Neural progenitor cell (in vitro differentiated cells): ENCODE measurements at regions not wholly inside any gene's neighbourhood (a gene's known extent, or its start where the extent isn't known, plus 50 kb on each side); places are given as distances from the start of the nearest gene placed in this dataset.

Experiments used
- DNase-seq: peaks from one replicate; pipeline ENCODE4 v3.0.0-alpha.2; 2016; ENCODE audit warnings: low spot score
- H2AFZ ChIP-seq: fragments of 200-600 bp; sonication (generic); replicated peaks from 2 replicates; pipeline ENCODE4 v1.6.1; 2016; ENCODE audit warnings: antibody characterized with exemption
- H3F3A ChIP-seq: fragments of 200-600 bp; sonication (generic); 2 replicates; pipeline ENCODE4 v1.6.1; 2016; ENCODE audit warnings: antibody characterized with exemption, low read depth
- H3K27ac ChIP-seq: fragments of 200-600 bp; sonication (generic); 2 replicates; pipeline ENCODE4 v1.5.1; 2016; ENCODE audit warnings: mild to moderate bottlenecking
- H3K27me3 ChIP-seq: fragments of 200-600 bp; sonication (generic); 2 replicates; pipeline ENCODE4 v1.6.1; 2016; ENCODE audit warnings: mild to moderate bottlenecking, moderate library complexity
- H3K36me3 ChIP-seq: fragments of 200-600 bp; sonication (generic); 2 replicates; pipeline ENCODE4 v1.5.1; 2016
- H3K4me1 ChIP-seq: fragments of 200-600 bp; sonication (generic); 2 replicates; pipeline ENCODE4 v1.6.1; 2016; ENCODE audit warnings: mixed run types
- H3K4me2 ChIP-seq: fragments of 200-600 bp; sonication (generic); 2 replicates; pipeline ENCODE4 v1.6.1; 2016
- H3K4me3 ChIP-seq: fragments of 200-600 bp; sonication (generic); 2 replicates; pipeline ENCODE4 v1.5.1; 2016
- H3K79me2 ChIP-seq: fragments of 200-600 bp; sonication (generic); 2 replicates; pipeline ENCODE4 v1.6.1; 2016; ENCODE audit warnings: low read depth
- H3K9ac ChIP-seq: fragments of 200-600 bp; sonication (generic); 2 replicates; pipeline ENCODE4 v1.6.1; 2016
- H3K9me3 ChIP-seq: fragments of 200-600 bp; sonication (generic); 2 replicates; pipeline ENCODE4 v1.5.1; 2016; ENCODE audit warnings: low read depth
- H4K20me1 ChIP-seq: fragments of 200-600 bp; sonication (generic); 2 replicates; pipeline ENCODE4 v1.6.1; 2016; ENCODE audit warnings: low read depth
- H3K27ac Mint-ChIP-seq: 3 replicates; pipeline ENCODE4 v1.8.0; 2021; ENCODE audit warnings: mixed read lengths
- H3K27me3 Mint-ChIP-seq: 2 replicates; pipeline ENCODE4 v1.8.0; 2022; ENCODE audit warnings: low read depth, mild to moderate bottlenecking, inconsistent platforms, moderate library complexity, mixed read lengths; ENCODE audit not compliant: insufficient read depth
- H3K36me3 Mint-ChIP-seq: 3 replicates; pipeline ENCODE4 v1.8.0; 2021; ENCODE audit warnings: mixed read lengths
- H3K4me1 Mint-ChIP-seq: 3 replicates; pipeline ENCODE4 v1.8.0; 2021; ENCODE audit warnings: mixed read lengths
- H3K4me3 Mint-ChIP-seq: 3 replicates; pipeline ENCODE4 v1.8.0; 2021; ENCODE audit warnings: mild to moderate bottlenecking, moderate library complexity, mixed read lengths
- H3K9me3 Mint-ChIP-seq: 3 replicates; pipeline ENCODE4 v1.8.0; 2020; ENCODE audit warnings: mixed read lengths
- CTCF ChIP-seq: fragments of 200-600 bp; sonication (generic); IDR thresholded peaks from 2 replicates; pipeline ENCODE4 v1.5.1; 2017; ENCODE audit warnings: antibody characterized with exemption, mild to moderate bottlenecking
- EZH2 ChIP-seq: fragments of 200-600 bp; sonication (generic); IDR thresholded peaks from 2 replicates; pipeline ENCODE4 v1.6.1; 2017; ENCODE audit warnings: antibody characterized with exemption, mild to moderate bottlenecking, moderate library complexity
- EZH2phosphoT487 ChIP-seq: fragments of 200-600 bp; sonication (generic); IDR thresholded peaks from 2 replicates; pipeline ENCODE4 v1.6.1; 2017; ENCODE audit warnings: antibody characterized with exemption

GRCh38 chr18:65477455-65477854 lies 273.4 kb upstream of the CDH7 start:
- Mint-ChIP-seq H3K36me3 (no peaks in the 10 kb centered on the region), H3K4me3 (no peak overlapping the region), H3K27ac (no peak overlapping the region), H3K4me1 (no peaks in the 10 kb centered on the region), H3K9me3 (no peaks in the 10 kb centered on the region), H3K27me3 (no peaks in the 10 kb centered on the region)
- H3K9me3 ChIP-seq, result no peaks in the 10 kb centered on the region
- no peak overlapping the region for H3K9ac ChIP-seq
- no peaks in the 10 kb centered on the region for H3K36me3 ChIP-seq
- H2AFZ ChIP-seq, result peak overlapping the region; percentile 47
- no peaks in the 10 kb centered on the region for H4K20me1 ChIP-seq
- no peak overlapping the region for H3K4me3 ChIP-seq
- H3F3A ChIP-seq, result no peaks in the 10 kb centered on the region
- DNase-seq, result no peak
- H3K27me3 ChIP-seq, result no peaks in the 10 kb centered on the region
- no peaks in the 10 kb centered on the region for H3K79me2 ChIP-seq
- no peak for TF ChIP-seq EZH2phosphoT487
- TF ChIP-seq EZH2, result no peak
- TF ChIP-seq CTCF, result no peak
- H3K4me2 ChIP-seq, result no peak overlapping the region
- H3K4me1 ChIP-seq, result no peaks in the 10 kb centered on the region
- no peak overlapping the region for H3K27ac ChIP-seq

GRCh38 chr18:65468881-65469280 lies 281.9 kb upstream of the CDH7 start:
- no peak overlapping the region for H3K27ac Mint-ChIP-seq
- H3K4me3 ChIP-seq, result no peak overlapping the region
- H3K4me1 Mint-ChIP-seq, result no peaks in the 10 kb centered on the region
- H3F3A ChIP-seq, result no peaks in the 10 kb centered on the region
- H3K36me3 ChIP-seq, result no peaks in the 10 kb centered on the region
- H3K4me2 ChIP-seq, result no peak overlapping the region
- H3K9me3 Mint-ChIP-seq, result no peaks in the 10 kb centered on the region
- no peaks in the 10 kb centered on the region for H3K9me3 ChIP-seq
- no peaks in the 10 kb centered on the region for H3K27me3 ChIP-seq
- no peak overlapping the region for H3K4me3 Mint-ChIP-seq
- H2AFZ ChIP-seq, result no peak overlapping the region
- no peak for DNase-seq
- no peak overlapping the region for H3K9ac ChIP-seq
- no peaks in the 10 kb centered on the region for H3K4me1 ChIP-seq
- TF ChIP-seq CTCF (no peak), EZH2 (no peak)
- H4K20me1 ChIP-seq, result no peaks in the 10 kb centered on the region
- H3K36me3 Mint-ChIP-seq, result no peaks in the 10 kb centered on the region
- no peak overlapping the region for H3K27ac ChIP-seq
- H3K79me2 ChIP-seq, result no peaks in the 10 kb centered on the region
- H3K27me3 Mint-ChIP-seq, result no peaks in the 10 kb centered on the region

GRCh38 chr18:65464361-65464760 lies 286.5 kb upstream of the CDH7 start:
- Mint-ChIP-seq H3K9me3 (no peaks in the 10 kb centered on the region), H3K27ac (no peak overlapping the region), H3K36me3 (no peaks in the 10 kb centered on the region), H3K27me3 (no peaks in the 10 kb centered on the region), H3K4me1 (no peaks in the 10 kb centered on the region), H3K4me3 (no peak overlapping the region)
- H3K9me3 ChIP-seq, result no peaks in the 10 kb centered on the region
- no peak overlapping the region for H3K4me3 ChIP-seq
- no peaks in the 10 kb centered on the region for H4K20me1 ChIP-seq
- no peak overlapping the region for H3K4me2 ChIP-seq
- H3K79me2 ChIP-seq, result no peaks in the 10 kb centered on the region
- no peak overlapping the region for H3K27ac ChIP-seq
- no peaks in the 10 kb centered on the region for H3K4me1 ChIP-seq
- H3K9ac ChIP-seq, result no peak overlapping the region
- H3F3A ChIP-seq, result no peaks in the 10 kb centered on the region
- no peak overlapping the region for H2AFZ ChIP-seq
- no peak for DNase-seq
- TF ChIP-seq EZH2phosphoT487, result no peak
- no peaks in the 10 kb centered on the region for H3K36me3 ChIP-seq
- H3K27me3 ChIP-seq, result no peaks in the 10 kb centered on the region

GRCh38 chr18:65459741-65460140 lies 291.1 kb upstream of the CDH7 start:
- no peak for TF ChIP-seq EZH2phosphoT487
- TF ChIP-seq CTCF, result no peak
- TF ChIP-seq EZH2, result no peak
- no peak overlapping the region for H3K4me3 ChIP-seq
- H4K20me1 ChIP-seq, result no peaks in the 10 kb centered on the region

More at GRCh38 chr18:65459741-65460140, 291.1 kb upstream of the CDH7 start:
- H3K27ac Mint-ChIP-seq, result no peak overlapping the region
- no peaks in the 10 kb centered on the region for H3K79me2 ChIP-seq
- H3K4me2 ChIP-seq, result no peak overlapping the region
- H3K27me3 ChIP-seq, result no peaks in the 10 kb centered on the region
- H3K36me3 Mint-ChIP-seq, result no peaks in the 10 kb centered on the region
- H3K9me3 ChIP-seq, result no peaks in the 10 kb centered on the region
- H2AFZ ChIP-seq, result no peak overlapping the region
- H3K9ac ChIP-seq, result no peak overlapping the region
- no peak for DNase-seq
- no peaks in the 10 kb centered on the region for H3K4me1 ChIP-seq
- H3K36me3 ChIP-seq, result no peaks in the 10 kb centered on the region
- no peaks in the 10 kb centered on the region for H3F3A ChIP-seq
- no peaks in the 10 kb centered on the region for H3K27me3 Mint-ChIP-seq
- no peak overlapping the region for H3K4me3 Mint-ChIP-seq
- H3K9me3 Mint-ChIP-seq, result no peaks in the 10 kb centered on the region
- H3K4me1 Mint-ChIP-seq, result no peaks in the 10 kb centered on the region
- H3K27ac ChIP-seq, result no peak overlapping the region
